ENCODE measurements at regions not wholly inside any gene's neighbourhood (a gene's known extent, or its start where the extent isn't known, plus 50 kb on each side); places are given as distances from the start of the nearest gene placed in this dataset.

DNA sequence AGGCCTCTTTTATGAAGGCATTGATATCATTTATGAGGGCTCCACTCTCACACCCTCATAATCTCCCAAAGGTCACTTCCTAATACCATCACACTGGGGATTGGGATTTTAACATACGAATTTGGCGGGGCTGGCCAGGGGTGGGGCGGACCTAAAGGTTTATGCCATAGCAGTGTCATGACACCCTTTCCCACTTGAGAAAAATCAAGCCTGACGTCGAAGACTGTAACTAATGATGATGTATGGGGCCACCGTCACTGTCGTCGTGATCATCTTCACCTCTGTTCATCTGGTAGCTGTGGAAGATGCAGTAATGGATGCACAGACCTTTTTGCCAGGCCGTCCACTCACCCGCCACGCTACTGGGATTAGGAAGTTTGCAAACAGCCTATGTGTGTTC lies 912.1 kb downstream of the TBC1D22A start:
- Histone ChIP-seq H3K9ac (ENCODE audit: low read length) (no peak overlapping the region), H3K79me2 (ENCODE audit: low read length) (no peaks in the 10 kb centered on the region), H3F3A (ENCODE audit: insufficient read depth, low read length) (no peaks in the 10 kb centered on the region), H3K4me2 (ENCODE audit: low read depth, low read length) (no peak overlapping the region), H3K27ac (ENCODE audit: low read length) (no peak overlapping the region), H3K9me2 (replicated peaks; ENCODE audit: insufficient read depth, low read length) (no peaks in the 10 kb centered on the region), H3K27me3 (replicated peaks; ENCODE audit: insufficient read depth, low read length) (no peaks in the 10 kb centered on the region), H3K36me3 (replicated peaks; ENCODE audit: insufficient read depth, low read length) (no peaks in the 10 kb centered on the region), H3K4me1 (ENCODE audit: low read length) (no peaks in the 10 kb centered on the region), H3K9me3 (replicated peaks; ENCODE audit: insufficient read depth, low read length) (no peaks in the 10 kb centered on the region), H4K20me1 (ENCODE audit: insufficient read depth, low read length) (no peaks in the 10 kb centered on the region), H2AFZ (ENCODE audit: low read length) (0 out of 2 replicates have a peak overlapping the region, but pooled peaks have one; percentile 57), H3K4me3 (ENCODE audit: low read length) (no peak overlapping the region)
- TF ChIP-seq, protein P1, sequence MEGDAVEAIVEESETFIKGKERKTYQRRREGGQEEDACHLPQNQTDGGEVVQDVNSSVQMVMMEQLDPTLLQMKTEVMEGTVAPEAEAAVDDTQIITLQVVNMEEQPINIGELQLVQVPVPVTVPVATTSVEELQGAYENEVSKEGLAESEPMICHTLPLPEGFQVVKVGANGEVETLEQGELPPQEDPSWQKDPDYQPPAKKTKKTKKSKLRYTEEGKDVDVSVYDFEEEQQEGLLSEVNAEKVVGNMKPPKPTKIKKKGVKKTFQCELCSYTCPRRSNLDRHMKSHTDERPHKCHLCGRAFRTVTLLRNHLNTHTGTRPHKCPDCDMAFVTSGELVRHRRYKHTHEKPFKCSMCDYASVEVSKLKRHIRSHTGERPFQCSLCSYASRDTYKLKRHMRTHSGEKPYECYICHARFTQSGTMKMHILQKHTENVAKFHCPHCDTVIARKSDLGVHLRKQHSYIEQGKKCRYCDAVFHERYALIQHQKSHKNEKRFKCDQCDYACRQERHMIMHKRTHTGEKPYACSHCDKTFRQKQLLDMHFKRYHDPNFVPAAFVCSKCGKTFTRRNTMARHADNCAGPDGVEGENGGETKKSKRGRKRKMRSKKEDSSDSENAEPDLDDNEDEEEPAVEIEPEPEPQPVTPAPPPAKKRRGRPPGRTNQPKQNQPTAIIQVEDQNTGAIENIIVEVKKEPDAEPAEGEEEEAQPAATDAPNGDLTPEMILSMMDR (IDR thresholded peaks at IDR 0.05; ENCODE audit: low read length) = no peak
- no peak for TF ChIP-seq EZH2 (optimal IDR thresholded peaks at IDR 0.05; ENCODE audit: low read depth, low read length)
- TF ChIP-seq EZH2phosphoT487 (IDR thresholded peaks at IDR 0.05; ENCODE audit: low read length) = no peak
- DNase-seq = no peak

- Histone ChIP-seq H2AFZ (ENCODE audit: low read length) (no peak overlapping the region), H3K9ac (ENCODE audit: low read length) (no peak overlapping the region), H3K4me1 (ENCODE audit: low read length) (no peaks in the 10 kb centered on the region), H3K4me2 (ENCODE audit: low read depth, low read length) (no peak overlapping the region), H3K36me3 (replicated peaks; ENCODE audit: insufficient read depth, low read length) (no peaks in the 10 kb centered on the region), H3K9me2 (replicated peaks; ENCODE audit: insufficient read depth, low read length) (no peaks in the 10 kb centered on the region), H3K9me3 (replicated peaks; ENCODE audit: insufficient read depth, low read length) (no peaks in the 10 kb centered on the region), H3K27me3 (replicated peaks; ENCODE audit: insufficient read depth, low read length) (no peaks in the 10 kb centered on the region), H3K27ac (ENCODE audit: low read length) (no peak overlapping the region), H3F3A (ENCODE audit: insufficient read depth, low read length) (no peaks in the 10 kb centered on the region), H4K20me1 (ENCODE audit: insufficient read depth, low read length) (no peaks in the 10 kb centered on the region), H3K79me2 (ENCODE audit: low read length) (no peaks in the 10 kb centered on the region), H3K4me3 (ENCODE audit: low read length) (no peak overlapping the region)
- TF ChIP-seq, protein P1 (IDR thresholded peaks at IDR 0.05; ENCODE audit: low read length) = no peak
- no peak for TF ChIP-seq EZH2 (optimal IDR thresholded peaks at IDR 0.05; ENCODE audit: low read depth, low read length)
- no peak for TF ChIP-seq EZH2phosphoT487 (IDR thresholded peaks at IDR 0.05; ENCODE audit: low read length)
- no peak for DNase-seq
Measured at GRCh38 chr22:47673557-47673956, 911.1 kb downstream of the TBC1D22A start.

GRCh38 chr22:47672526-47672925 lies 910.1 kb downstream of the TBC1D22A start:
- no peaks in the 10 kb centered on the region for H3K4me1 ChIP-seq (ENCODE audit: low read length)
- no peaks in the 10 kb centered on the region for H4K20me1 ChIP-seq (ENCODE audit: insufficient read depth, low read length)
- TF ChIP-seq, protein P1 (IDR thresholded peaks at IDR 0.05; ENCODE audit: low read length) = no peak
- no peak for TF ChIP-seq EZH2phosphoT487 (IDR thresholded peaks at IDR 0.05; ENCODE audit: low read length)
- TF ChIP-seq EZH2 (optimal IDR thresholded peaks at IDR 0.05; ENCODE audit: low read depth, low read length) = no peak
- no peaks in the 10 kb centered on the region; the same call in 1 of the 2 replicates for H3K9me3 ChIP-seq (replicated peaks; ENCODE audit: insufficient read depth, low read length)
- H3K36me3 ChIP-seq (replicated peaks; ENCODE audit: insufficient read depth, low read length) = no peaks in the 10 kb centered on the region
- H3K9ac ChIP-seq (ENCODE audit: low read length) = no peak overlapping the region
- no peaks in the 10 kb centered on the region for H3K79me2 ChIP-seq (ENCODE audit: low read length)
- no peak overlapping the region for H3K4me2 ChIP-seq (ENCODE audit: low read depth, low read length)
- DNase-seq = no peak
- H3K9me2 ChIP-seq (replicated peaks; ENCODE audit: insufficient read depth, low read length) = no peaks in the 10 kb centered on the region
- no peaks in the 10 kb centered on the region for H3K27me3 ChIP-seq (replicated peaks; ENCODE audit: insufficient read depth, low read length)
- no peak overlapping the region for H3K27ac ChIP-seq (ENCODE audit: low read length)
- no peaks in the 10 kb centered on the region for H3F3A ChIP-seq (ENCODE audit: insufficient read depth, low read length)
- H2AFZ ChIP-seq (ENCODE audit: low read length) = no peak overlapping the region
- no peak overlapping the region for H3K4me3 ChIP-seq (ENCODE audit: low read length)

All from MM.1S (cell line).